GM23338 (cell line): ENCODE measurements at regions not wholly inside any gene's neighbourhood (a gene's known extent, or its start where the extent isn't known, plus 50 kb on each side); places are given as distances from the start of the nearest gene placed in this dataset.
"Not testable (repeated sequence)": the region's sequence is repeated elsewhere in the genome, so short reads cannot be mapped to it uniquely, and the experiment has no call there.

ENCODE experiments used
- ATAC-seq: fragments of 200-7000 bp; cut with Tn5 transposase; 3 replicates; pipeline ENCODE4 v1.9.1; 2020
- DNase-seq: peaks from one replicate; pipeline ENCODE4 v3.0.0-alpha.2; 2015; ENCODE audit warnings: low spot score
- H2AFZ ChIP-seq: fragments of 200-600 bp; sonication (generic); 2 replicates; pipeline ENCODE4 v1.8.0; 2016; ENCODE audit warnings: antibody characterized with exemption, mild to moderate bottlenecking, moderate library complexity
- H3F3A ChIP-seq: fragments of 200-600 bp; sonication (generic); replicated peaks from 2 replicates; pipeline ENCODE4 v1.8.0; 2017; ENCODE audit warnings: antibody characterized with exemption, mixed run types, low read depth
- H3K27ac ChIP-seq: fragments of 200-600 bp; sonication (generic); 2 replicates; pipeline ENCODE4 v1.6.1; 2016; ENCODE audit warnings: low read depth
- H3K27me3 ChIP-seq: fragments of 200-600 bp; sonication (generic); 2 replicates; pipeline ENCODE4 v1.8.0; 2016; ENCODE audit warnings: mild to moderate bottlenecking, mixed run types, moderate library complexity; ENCODE audit not compliant: insufficient read depth
- H3K36me3 ChIP-seq: fragments of 200-600 bp; sonication (generic); 2 replicates; pipeline ENCODE4 v1.8.0; 2016; ENCODE audit warnings: mild to moderate bottlenecking; ENCODE audit not compliant: insufficient read depth
- H3K4me1 ChIP-seq: fragments of 200-600 bp; sonication (generic); 2 replicates; pipeline ENCODE4 v1.8.0; 2016; ENCODE audit warnings: mild to moderate bottlenecking, moderate library complexity; ENCODE audit not compliant: insufficient read depth
- H3K4me2 ChIP-seq: fragments of 200-600 bp; sonication (generic); 2 replicates; pipeline ENCODE4 v1.7.1; 2017; ENCODE audit warnings: mixed run types
- H3K4me3 ChIP-seq: fragments of 200-600 bp; sonication (generic); 2 replicates; pipeline ENCODE4 v1.6.1; 2016; ENCODE audit warnings: mixed run types
- H3K79me2 ChIP-seq: fragments of 200-600 bp; sonication (generic); replicated peaks from 2 replicates; pipeline ENCODE4 v1.8.0; 2017; ENCODE audit warnings: mild to moderate bottlenecking; ENCODE audit not compliant: insufficient read depth
- H3K9me2 ChIP-seq: fragments of 200-600 bp; sonication (generic); 2 replicates; pipeline ENCODE4 v1.8.0; 2017; ENCODE audit not compliant: insufficient read depth
- H4K20me1 ChIP-seq: fragments of 200-600 bp; sonication (generic); replicated peaks from 2 replicates; pipeline ENCODE4 v1.8.0; 2017; ENCODE audit warnings: mild to moderate bottlenecking; ENCODE audit not compliant: insufficient read depth
- H3K27ac Mint-ChIP-seq: 2 replicates; pipeline ENCODE4 v1.8.0; 2020; ENCODE audit warnings: inconsistent platforms, mild to moderate bottlenecking, moderate library complexity, mixed read lengths
- H3K27me3 Mint-ChIP-seq: 3 replicates; pipeline ENCODE4 v1.8.0; 2022; ENCODE audit warnings: low read depth, mild to moderate bottlenecking, moderate library complexity, mixed read lengths, inconsistent platforms; ENCODE audit not compliant: insufficient read depth, poor library complexity
- H3K36me3 Mint-ChIP-seq: 3 replicates; pipeline ENCODE4 v1.8.0; 2021; ENCODE audit warnings: low read depth, mild to moderate bottlenecking, inconsistent platforms, moderate library complexity, mixed read lengths
- H3K4me1 Mint-ChIP-seq: 3 replicates; pipeline ENCODE4 v1.8.0; 2020; ENCODE audit warnings: mild to moderate bottlenecking, inconsistent platforms, mixed read lengths
- H3K4me3 Mint-ChIP-seq: 3 replicates; pipeline ENCODE4 v1.8.0; 2021; ENCODE audit warnings: moderate library complexity, mild to moderate bottlenecking, inconsistent platforms, mixed read lengths
- H3K9me3 Mint-ChIP-seq: 3 replicates; pipeline ENCODE4 v1.8.0; 2020; ENCODE audit warnings: moderate library complexity, mild to moderate bottlenecking, inconsistent platforms, mixed read lengths

- not testable (repeated sequence) for DNase-seq, H3K4me1 ChIP-seq, H3K27ac Mint-ChIP-seq, H3K36me3 Mint-ChIP-seq, H3K4me3 Mint-ChIP-seq, H3K27me3 Mint-ChIP-seq, H3K9me2 ChIP-seq, H3K4me3 ChIP-seq, H3K4me2 ChIP-seq, H3K79me2 ChIP-seq, H3K27ac ChIP-seq, H3K4me1 Mint-ChIP-seq, H4K20me1 ChIP-seq, H3K36me3 ChIP-seq, H3K9me3 Mint-ChIP-seq, H3K27me3 ChIP-seq, H3F3A ChIP-seq, ATAC-seq, H2AFZ ChIP-seq
Observed at GRCh38 chr2:87571889-87572465, 175.9 kb upstream of the PLGLB2 start.

- not testable (repeated sequence) for H3K27me3 ChIP-seq, H3K27me3 Mint-ChIP-seq, H3K4me1 Mint-ChIP-seq, H3K36me3 Mint-ChIP-seq, H3K4me3 Mint-ChIP-seq, H2AFZ ChIP-seq, H3F3A ChIP-seq, H3K36me3 ChIP-seq, H3K27ac ChIP-seq, DNase-seq, H3K9me2 ChIP-seq, H3K4me3 ChIP-seq, H3K4me1 ChIP-seq, H3K79me2 ChIP-seq, H4K20me1 ChIP-seq, H3K9me3 Mint-ChIP-seq, H3K4me2 ChIP-seq, H3K27ac Mint-ChIP-seq
- peak; percentile 63 for ATAC-seq
Observed at GRCh38 chr2:87572906-87573305, 175.0 kb upstream of the PLGLB2 start.

GRCh38 chr2:87573386-87574192 is 174.3 kb upstream of the PLGLB2 start:
- H3K27me3 ChIP-seq, H3K4me1 Mint-ChIP-seq, H3K4me3 Mint-ChIP-seq, H3K36me3 Mint-ChIP-seq, H3K79me2 ChIP-seq, H3K4me1 ChIP-seq, H3K27me3 Mint-ChIP-seq, H3K27ac Mint-ChIP-seq, H3K9me3 Mint-ChIP-seq, H3K9me2 ChIP-seq, H3K27ac ChIP-seq, DNase-seq, H2AFZ ChIP-seq, ATAC-seq, H3K4me3 ChIP-seq, H3F3A ChIP-seq, H3K4me2 ChIP-seq, H4K20me1 ChIP-seq, H3K36me3 ChIP-seq: not testable (repeated sequence)

- H4K20me1 ChIP-seq, H3K4me3 Mint-ChIP-seq, H3K27ac ChIP-seq, H3K4me1 Mint-ChIP-seq, H3K36me3 ChIP-seq, H3K9me2 ChIP-seq, H3F3A ChIP-seq, ATAC-seq, H3K27me3 Mint-ChIP-seq, H3K79me2 ChIP-seq, H3K27me3 ChIP-seq, H3K27ac Mint-ChIP-seq, DNase-seq, H2AFZ ChIP-seq, H3K4me3 ChIP-seq, H3K9me3 Mint-ChIP-seq, H3K4me2 ChIP-seq, H3K36me3 Mint-ChIP-seq, H3K4me1 ChIP-seq: not testable (repeated sequence)
Observed at GRCh38 chr2:87574193-87575119, 173.4 kb upstream of the PLGLB2 start.

DNA sequence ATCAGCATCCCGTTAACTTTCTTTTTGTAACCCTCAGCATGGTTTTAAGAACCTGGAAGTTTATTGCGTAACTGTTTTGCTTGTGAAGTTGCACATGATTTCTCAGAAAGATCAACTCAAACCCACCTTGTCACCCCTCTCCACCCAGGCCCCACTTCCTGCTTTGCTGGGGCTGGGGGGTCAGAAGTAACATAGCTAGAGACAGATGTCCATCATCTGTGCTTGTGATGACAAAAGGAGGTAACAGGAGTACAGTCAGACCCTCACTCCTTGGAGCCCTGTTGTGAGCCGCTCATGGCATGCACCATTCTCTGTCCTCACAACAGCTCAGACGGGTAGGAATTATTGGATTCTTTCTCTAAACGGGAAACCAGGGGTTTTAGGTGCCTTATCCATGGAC is 172.7 kb upstream of the PLGLB2 start:
- H3K79me2 ChIP-seq, H3K4me3 Mint-ChIP-seq, H3K9me2 ChIP-seq, H2AFZ ChIP-seq, H3K27ac Mint-ChIP-seq, ATAC-seq, H3K9me3 Mint-ChIP-seq, H3K4me1 Mint-ChIP-seq, H4K20me1 ChIP-seq, H3F3A ChIP-seq, H3K4me3 ChIP-seq, H3K36me3 Mint-ChIP-seq, H3K27ac ChIP-seq, H3K4me2 ChIP-seq, H3K27me3 Mint-ChIP-seq, DNase-seq, H3K27me3 ChIP-seq, H3K4me1 ChIP-seq, H3K36me3 ChIP-seq: not testable (repeated sequence)

- H3K4me3 Mint-ChIP-seq, H3K4me2 ChIP-seq, H3K4me1 Mint-ChIP-seq, H3K27ac ChIP-seq, H3K79me2 ChIP-seq, H3K4me1 ChIP-seq, H3K9me3 Mint-ChIP-seq, H3K27ac Mint-ChIP-seq, H3K36me3 Mint-ChIP-seq, H3F3A ChIP-seq, H3K4me3 ChIP-seq, H4K20me1 ChIP-seq, H3K27me3 Mint-ChIP-seq, DNase-seq, H2AFZ ChIP-seq, H3K27me3 ChIP-seq, H3K36me3 ChIP-seq, H3K9me2 ChIP-seq: not testable (repeated sequence)
- ATAC-seq: peak; percentile 83
Observed at GRCh38 chr2:87577358-87577757, 170.5 kb upstream of the PLGLB2 start.
